ENCODE measurements at regions not wholly inside any gene's neighbourhood (a gene's known extent, or its start where the extent isn't known, plus 50 kb on each side); places are given as distances from the start of the nearest gene placed in this dataset.

- no peak for DNase-seq (ENCODE audit: extremely low read depth, insufficient read length)
- no peak for TF ChIP-seq CTCF (IDR thresholded peaks at IDR 0.05; ENCODE audit: insufficient read depth, low read length, poor library complexity, severe bottlenecking)
- no peaks in the 10 kb centered on the region for H3K36me3 ChIP-seq (ENCODE audit: control insufficient read depth, insufficient read depth, low read length)
- H3K4me3 ChIP-seq (replicated peaks; ENCODE audit: low read depth, low read length) = no peak overlapping the region
- no peaks in the 10 kb centered on the region; the same call in 1 of the 2 replicates for H3K27me3 ChIP-seq (replicated peaks; ENCODE audit: control insufficient read depth, insufficient read depth, low read length)
Measured at GRCh38 chr21:41597227-41597626, 89.3 kb upstream of the TMPRSS2 start.

DNA sequence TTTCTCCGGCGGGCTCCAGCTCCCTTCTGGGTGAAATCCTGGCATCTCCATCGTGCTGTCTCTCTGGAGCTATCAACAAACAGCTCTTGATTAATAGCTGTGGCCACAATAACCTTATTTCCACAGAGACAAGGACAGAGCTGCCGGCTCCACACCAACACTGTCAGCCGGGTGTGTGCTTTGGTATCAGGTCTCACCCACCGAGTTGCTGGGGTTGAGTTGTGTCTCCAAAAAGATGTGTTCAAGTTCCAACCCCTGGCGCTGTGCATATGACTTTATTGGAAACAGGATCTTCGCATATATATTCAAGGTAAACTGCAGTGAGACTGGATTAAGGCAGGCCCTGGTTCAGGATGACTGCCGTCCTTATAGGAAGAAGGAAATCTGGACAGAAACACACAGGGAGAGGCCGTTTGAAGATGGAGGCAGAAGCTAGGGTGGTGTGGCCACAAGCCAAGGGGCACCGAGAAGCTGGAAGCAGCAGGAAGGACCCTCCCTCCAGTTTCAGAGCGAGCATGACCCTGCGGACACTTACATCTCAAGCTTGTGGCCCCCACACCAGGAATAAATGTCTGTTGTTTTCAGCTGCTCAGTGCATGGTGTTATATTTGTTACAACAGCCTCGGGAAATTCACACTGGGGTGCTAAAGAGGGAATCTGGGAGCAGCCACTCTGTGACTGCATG is 88.4 kb upstream of the TMPRSS2 start:
- no peak overlapping the region for H3K4me3 ChIP-seq (replicated peaks; ENCODE audit: low read depth, low read length)
- no peak for TF ChIP-seq CTCF (IDR thresholded peaks at IDR 0.05; ENCODE audit: insufficient read depth, low read length, poor library complexity, severe bottlenecking)
- DNase-seq (ENCODE audit: extremely low read depth, insufficient read length) = no peak
- H3K36me3 ChIP-seq (ENCODE audit: control insufficient read depth, insufficient read depth, low read length) = no peaks in the 10 kb centered on the region
- no peaks in the 10 kb centered on the region; the same call in 1 of the 2 replicates for H3K27me3 ChIP-seq (replicated peaks; ENCODE audit: control insufficient read depth, insufficient read depth, low read length)

GRCh38 chr21:41594268-41594667 is 86.3 kb upstream of the TMPRSS2 start:
- no peak for DNase-seq (ENCODE audit: extremely low read depth, insufficient read length)
- Histone ChIP-seq H3K4me3 (replicated peaks; ENCODE audit: low read depth, low read length) (no peak overlapping the region), H3K36me3 (ENCODE audit: control insufficient read depth, insufficient read depth, low read length) (no peaks in the 10 kb centered on the region), H3K27me3 (replicated peaks; ENCODE audit: control insufficient read depth, insufficient read depth, low read length) (no peaks in the 10 kb centered on the region)
- no peak for TF ChIP-seq CTCF (IDR thresholded peaks at IDR 0.05; ENCODE audit: insufficient read depth, low read length, poor library complexity, severe bottlenecking)

GRCh38 chr21:41593760-41594138 is 85.8 kb upstream of the TMPRSS2 start:
- H3K27me3 ChIP-seq (replicated peaks; ENCODE audit: control insufficient read depth, insufficient read depth, low read length) = no peaks in the 10 kb centered on the region
- TF ChIP-seq CTCF (IDR thresholded peaks at IDR 0.05; ENCODE audit: insufficient read depth, low read length, poor library complexity, severe bottlenecking) = no peak
- no peaks in the 10 kb centered on the region for H3K36me3 ChIP-seq (ENCODE audit: control insufficient read depth, insufficient read depth, low read length)
- no peak overlapping the region for H3K4me3 ChIP-seq (replicated peaks; ENCODE audit: low read depth, low read length)
- DNase-seq (ENCODE audit: extremely low read depth, insufficient read length) = no peak

DNA sequence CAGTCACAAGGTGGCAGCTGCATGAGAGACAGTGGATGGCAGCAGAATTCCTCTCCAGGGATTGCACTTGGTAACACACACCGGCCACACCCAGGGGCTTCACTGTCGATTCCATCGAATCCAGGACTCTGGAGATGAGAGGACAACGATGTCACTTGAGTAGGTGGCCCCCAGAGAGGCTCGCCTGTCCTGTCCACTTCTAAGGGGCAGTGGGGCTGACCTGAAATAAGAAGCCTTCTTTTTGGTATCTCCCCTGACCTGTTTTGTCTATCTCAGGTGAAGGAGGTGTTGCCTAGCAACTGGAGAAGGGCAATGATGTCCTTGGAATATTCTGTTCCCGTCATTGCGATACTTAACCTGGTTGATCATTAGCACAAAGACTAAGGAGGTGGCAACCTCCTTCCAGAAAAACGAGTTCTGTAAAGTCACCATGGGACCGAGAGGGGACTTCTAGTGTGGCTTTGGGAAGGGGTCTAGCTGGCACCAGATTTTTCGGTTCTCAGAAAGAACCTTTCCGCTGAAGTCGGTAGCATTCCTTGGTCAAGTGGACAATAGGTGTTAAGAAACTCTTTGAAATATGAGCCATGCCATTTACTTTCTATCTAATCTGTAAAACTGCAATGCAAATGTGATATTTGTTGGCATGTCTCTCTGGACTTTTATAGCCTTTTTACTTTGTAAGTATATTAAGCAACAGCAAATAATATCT is 85.2 kb upstream of the TMPRSS2 start:
- Histone ChIP-seq H3K27me3 (replicated peaks; ENCODE audit: control insufficient read depth, insufficient read depth, low read length) (no peaks in the 10 kb centered on the region), H3K36me3 (ENCODE audit: control insufficient read depth, insufficient read depth, low read length) (no peaks in the 10 kb centered on the region), H3K4me3 (replicated peaks; ENCODE audit: low read depth, low read length) (no peak overlapping the region)
- no peak for DNase-seq (ENCODE audit: extremely low read depth, insufficient read length)
- no peak for TF ChIP-seq CTCF (IDR thresholded peaks at IDR 0.05; ENCODE audit: insufficient read depth, low read length, poor library complexity, severe bottlenecking)
